ENCODE measurements at regions not wholly inside any gene's neighbourhood (a gene's known extent, or its start where the extent isn't known, plus 50 kb on each side); places are given as distances from the start of the nearest gene placed in this dataset.

DNA sequence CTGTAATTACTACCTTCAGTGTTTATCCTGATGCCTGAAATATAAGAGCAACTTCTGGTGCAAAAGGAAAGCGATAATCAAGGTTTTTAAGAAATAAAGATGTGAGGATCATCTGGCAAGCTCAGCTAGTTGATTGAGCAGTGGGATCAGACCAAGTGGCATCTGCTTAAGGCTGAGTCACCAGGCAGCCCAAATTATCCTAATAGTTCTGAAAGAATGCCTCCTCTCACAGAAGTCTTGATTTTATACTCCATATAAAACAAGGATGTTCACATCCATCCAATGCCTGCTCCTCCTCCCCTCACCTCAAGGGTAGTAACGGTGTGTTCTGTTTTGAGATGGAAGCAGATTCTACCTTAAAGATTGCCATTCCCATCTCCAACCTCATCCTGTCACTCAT is 134.5 kb upstream of the RASGEF1B start:
- no peak for TF ChIP-seq POLR2A (IDR thresholded peaks at IDR 0.05)
- TF ChIP-seq, protein P1, sequence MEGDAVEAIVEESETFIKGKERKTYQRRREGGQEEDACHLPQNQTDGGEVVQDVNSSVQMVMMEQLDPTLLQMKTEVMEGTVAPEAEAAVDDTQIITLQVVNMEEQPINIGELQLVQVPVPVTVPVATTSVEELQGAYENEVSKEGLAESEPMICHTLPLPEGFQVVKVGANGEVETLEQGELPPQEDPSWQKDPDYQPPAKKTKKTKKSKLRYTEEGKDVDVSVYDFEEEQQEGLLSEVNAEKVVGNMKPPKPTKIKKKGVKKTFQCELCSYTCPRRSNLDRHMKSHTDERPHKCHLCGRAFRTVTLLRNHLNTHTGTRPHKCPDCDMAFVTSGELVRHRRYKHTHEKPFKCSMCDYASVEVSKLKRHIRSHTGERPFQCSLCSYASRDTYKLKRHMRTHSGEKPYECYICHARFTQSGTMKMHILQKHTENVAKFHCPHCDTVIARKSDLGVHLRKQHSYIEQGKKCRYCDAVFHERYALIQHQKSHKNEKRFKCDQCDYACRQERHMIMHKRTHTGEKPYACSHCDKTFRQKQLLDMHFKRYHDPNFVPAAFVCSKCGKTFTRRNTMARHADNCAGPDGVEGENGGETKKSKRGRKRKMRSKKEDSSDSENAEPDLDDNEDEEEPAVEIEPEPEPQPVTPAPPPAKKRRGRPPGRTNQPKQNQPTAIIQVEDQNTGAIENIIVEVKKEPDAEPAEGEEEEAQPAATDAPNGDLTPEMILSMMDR (IDR thresholded peaks at IDR 0.05): no peak
